ENCODE measurements at regions not wholly inside any gene's neighbourhood (a gene's known extent, or its start where the extent isn't known, plus 50 kb on each side); places are given as distances from the start of the nearest gene placed in this dataset.
"Not testable (repeated sequence)": the region's sequence is repeated elsewhere in the genome, so short reads cannot be mapped to it uniquely, and the experiment has no call there.

DNA sequence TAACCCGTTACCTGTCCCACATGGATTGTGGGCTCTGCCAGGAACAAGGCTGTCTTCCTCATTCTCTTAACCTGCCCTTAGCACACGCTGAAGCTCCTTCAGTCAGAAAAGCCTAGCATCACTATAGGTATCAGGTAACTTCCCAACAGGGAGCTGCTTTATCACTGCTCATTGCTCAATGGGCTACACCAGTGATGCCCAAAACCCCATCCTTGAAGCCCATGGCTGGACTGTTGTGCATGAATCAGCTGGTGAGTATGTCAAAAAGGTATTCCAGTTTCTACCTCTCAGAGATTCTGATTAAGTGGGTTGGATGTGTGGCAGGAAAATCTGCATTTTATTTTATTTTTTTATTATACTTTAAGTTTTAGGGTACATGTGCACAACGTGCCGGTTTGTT is 362.2 kb downstream of the LRATD1 start:
- DNase-seq: no peak

DNA sequence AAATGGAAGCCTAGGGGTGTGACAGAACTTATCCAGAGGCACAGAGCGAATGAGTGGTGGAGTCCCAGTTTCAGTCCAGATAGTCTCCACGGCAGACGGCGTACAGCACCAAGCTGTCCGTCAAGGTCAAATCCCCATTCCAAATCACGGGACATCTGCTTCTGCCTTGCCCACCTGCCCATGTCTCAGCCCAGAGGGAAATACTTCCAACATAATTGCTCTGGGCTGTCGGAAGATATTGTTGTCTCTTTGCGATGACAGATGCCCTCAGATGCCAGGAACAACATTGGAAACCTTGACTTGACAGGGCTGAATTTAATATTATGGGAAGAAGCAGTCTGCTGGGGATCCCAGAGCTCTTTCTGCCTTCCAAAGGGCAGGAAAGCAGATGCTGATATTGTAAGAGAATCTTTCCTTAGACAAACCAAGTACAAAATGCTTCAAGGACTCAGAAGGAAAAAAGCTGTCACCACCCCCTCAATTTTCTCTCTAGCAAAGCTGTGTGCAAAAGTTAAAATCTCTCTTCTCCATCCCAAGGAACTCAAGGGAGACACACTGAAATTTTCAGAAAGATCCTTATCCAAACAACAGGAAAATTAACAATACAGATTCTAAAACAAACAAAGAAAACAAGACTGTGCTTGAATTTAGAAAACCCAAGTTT is 364.0 kb downstream of the LRATD1 start:
- DNase-seq: no peak

GRCh38 chr2:14998546-14998945 is 366.0 kb downstream of the LRATD1 start:
- DNase-seq: no peak

- no peak for DNase-seq
These were observed 366.7 kb downstream of the LRATD1 start for GRCh38 chr2:14999114-14999661.

DNA sequence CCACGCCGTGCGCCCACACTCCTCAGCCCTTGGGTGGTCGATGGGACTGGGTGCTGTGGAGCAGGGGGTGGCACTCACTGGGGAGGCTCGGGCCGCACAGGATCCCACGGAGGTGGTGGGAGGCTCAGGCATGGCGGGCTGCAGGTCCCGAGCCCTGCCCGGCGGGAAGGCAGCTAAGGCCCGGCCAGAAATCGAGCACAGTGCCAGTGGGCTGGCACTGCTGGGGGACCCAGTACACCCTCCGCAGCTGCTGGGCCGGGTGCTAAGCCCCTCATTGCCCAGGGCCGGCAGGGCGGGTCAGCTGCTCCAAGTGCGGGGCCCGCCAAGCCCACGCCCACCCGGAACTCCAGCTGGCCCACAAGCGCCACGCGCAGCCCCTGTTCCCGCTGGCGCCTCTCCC is 370.0 kb downstream of the LRATD1 start:
- DNase-seq: not testable (repeated sequence)

GRCh38 chr2:15006667-15007066 is 374.1 kb downstream of the LRATD1 start:
- DNase-seq: no peak

- DNase-seq: no peak
These were observed 377.2 kb downstream of the LRATD1 start for GRCh38 chr2:15009681-15010080.

DNA sequence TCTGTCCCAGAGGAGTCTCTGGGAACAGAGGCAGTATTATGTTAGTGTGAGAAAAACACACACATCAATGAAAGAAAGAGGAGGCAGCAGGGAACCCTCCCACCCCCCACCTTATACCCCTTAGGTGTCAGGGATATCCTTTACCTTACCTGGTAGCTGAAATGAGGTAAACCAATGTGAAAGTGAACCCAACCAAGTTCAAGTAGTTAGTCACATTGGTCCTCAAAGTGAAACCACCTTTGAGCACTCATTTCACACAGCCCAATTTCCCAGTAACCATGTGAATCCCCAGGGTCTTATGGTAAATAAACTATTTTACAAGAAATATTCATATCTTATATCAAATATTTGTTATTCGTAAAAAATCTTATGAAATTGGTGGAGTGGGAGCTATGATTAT is 377.8 kb downstream of the LRATD1 start:
- no peak for DNase-seq

GRCh38 chr2:15018814-15019213 is 386.3 kb downstream of the LRATD1 start:
- no peak for DNase-seq

DNA sequence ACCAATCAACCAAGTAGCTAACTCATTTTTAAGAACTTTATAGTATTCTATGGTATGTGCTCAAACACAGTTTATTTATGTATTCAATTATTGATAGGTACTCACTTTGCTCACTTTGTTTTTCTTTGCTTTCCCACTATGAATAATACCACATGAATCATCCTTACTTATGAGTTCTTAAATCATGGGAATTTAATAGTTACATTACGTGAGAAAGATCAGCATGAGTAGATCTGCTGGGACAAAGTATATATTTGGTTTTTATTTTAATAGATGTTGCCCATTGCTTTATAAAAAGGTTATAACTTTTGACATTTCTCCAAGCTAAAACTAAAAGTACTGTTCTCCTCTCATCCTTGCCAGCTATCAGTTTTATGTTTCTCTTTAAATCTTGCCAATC is 390.7 kb downstream of the LRATD1 start:
- no peak for DNase-seq

DNA sequence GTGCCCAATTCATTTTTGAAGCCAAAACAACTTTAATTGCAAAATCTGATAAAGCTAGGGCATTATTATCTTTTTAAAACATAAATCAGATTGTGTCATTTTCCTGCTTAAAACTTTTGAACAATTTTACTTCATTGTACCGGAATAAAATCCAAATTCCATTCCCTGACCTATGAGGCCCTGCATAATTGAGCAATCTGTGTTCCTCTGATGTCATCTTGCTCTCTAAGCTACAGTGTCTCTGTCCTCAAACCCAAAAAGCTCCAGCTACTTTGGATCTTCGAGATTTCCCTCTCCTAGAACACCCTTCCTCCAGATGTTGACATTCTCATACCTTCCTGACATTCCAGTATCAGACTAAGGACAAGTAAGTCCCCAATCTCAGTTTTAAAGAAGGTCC is 395.9 kb downstream of the LRATD1 start:
- DNase-seq: no peak

DNA sequence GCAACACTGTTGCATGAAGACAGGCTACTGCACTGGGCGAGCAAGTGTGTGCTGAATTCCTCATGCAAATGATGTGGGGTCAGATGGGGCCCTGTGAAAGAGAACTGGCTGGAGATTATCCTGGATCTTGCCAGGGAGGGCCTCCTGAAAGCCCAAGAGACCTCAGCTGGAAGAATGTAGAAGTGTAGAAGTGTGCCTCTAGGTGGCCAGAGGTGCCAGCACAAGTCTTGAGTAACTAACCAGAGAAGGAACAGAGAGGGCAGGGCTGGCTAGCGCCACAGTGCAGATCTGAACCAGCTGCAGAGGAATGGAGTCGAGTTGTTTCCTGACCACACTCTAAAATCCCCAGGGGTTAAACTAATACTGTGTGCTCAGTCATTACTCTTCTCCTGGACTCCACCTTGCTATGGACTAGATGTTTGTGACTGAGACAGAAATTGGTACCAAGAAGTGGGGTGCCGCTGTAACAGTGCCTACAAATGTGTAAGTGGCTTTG is 399.3 kb downstream of the LRATD1 start:
- DNase-seq: no peak

DNA sequence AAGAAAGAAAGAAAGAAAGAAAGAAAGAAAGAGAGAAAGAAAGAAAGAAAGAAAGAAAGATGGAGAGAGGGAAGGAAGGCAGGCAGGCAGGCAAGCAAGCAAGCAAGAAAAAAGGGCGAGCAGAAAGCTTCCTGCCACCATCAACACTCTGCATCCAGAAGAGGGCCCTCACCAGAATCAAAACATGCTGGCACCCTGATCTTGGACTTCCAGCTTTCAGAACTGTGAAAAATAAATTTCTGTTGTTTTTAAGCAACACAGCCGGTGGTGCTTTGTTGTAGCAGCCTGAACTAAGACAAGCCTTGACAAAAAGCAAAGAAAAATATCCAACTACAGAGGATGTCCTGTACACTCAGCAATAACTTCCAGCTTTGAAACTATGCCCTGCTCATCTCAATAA is 401.7 kb downstream of the LRATD1 start:
- no peak for DNase-seq

GRCh38 chr2:15034860-15035259 is 402.3 kb downstream of the LRATD1 start:
- DNase-seq: no peak

GRCh38 chr2:15038366-15039364 is 406.1 kb downstream of the LRATD1 start:
- no peak for DNase-seq

DNA sequence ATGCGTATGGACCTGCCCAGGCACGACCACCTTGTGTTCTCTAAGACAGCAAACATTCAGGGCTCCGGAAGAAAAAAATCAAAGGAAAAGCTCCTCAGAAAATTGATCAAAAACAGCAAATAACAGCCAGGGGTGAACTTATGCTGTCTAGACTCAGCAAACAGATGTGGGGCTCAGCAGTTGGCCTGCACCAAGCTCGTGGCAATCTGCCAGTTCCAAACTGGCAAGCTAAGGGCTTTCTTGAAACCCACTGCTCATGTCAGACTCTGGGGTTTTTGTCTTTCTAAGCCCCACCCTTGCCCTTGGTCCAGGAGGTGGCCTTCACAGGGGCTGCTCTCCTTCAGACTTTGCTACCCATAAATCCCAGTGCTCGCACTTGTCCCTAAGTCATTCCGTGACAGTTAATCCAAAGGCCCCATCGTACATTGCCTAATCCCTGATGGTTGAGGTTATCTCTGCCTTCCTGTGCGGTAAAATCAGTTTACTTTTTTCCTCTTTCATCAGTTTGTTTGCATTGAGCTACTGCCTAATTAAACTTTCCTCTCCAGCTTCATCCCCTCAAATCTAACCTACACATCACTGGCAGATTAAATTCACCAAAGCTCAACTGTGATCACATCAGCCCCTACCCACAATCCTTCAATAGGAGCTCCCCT is 408.0 kb downstream of the LRATD1 start:
- DNase-seq: no peak

DNA sequence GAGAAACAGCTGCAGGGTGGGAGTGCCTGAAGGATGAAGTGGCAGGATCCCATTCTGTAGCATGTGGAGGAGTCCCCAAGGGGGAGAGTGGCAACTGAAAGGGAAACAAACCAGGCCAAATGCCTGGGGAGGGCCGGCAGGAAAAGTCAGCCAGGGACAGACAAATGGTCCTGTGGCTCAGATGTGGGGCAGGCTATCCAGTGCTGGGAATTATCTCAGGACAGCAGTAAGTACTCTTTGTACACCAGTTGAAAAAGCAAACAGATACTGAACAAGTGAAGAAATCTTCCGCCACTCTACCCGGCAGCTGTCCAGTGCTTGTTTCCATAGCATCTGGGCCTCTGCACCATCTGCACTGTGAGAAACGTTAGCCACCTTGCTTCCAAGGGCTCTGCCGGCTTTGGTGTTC is 408.9 kb downstream of the LRATD1 start:
- DNase-seq: no peak

DNA sequence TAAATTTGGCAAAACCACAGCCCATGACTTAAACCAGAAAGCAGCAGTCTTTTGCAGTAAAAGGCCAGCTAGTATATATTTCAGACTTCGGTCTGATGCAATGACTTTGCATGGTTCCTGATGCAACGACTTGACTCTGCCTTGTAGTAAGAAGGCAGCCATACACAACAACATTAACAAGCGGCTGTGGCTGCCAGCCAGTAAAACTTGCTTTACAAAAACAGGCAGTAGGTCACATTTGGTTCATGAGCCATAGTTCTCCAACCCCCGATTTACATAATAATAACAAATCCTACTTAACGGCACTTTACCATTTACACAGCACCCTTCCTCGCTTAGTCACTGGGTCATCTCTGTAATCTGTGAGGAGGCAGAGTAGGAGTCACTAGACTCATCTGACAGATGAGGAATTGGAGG is 410.3 kb downstream of the LRATD1 start:
- no peak for DNase-seq

- no peak for DNase-seq
These were observed 411.0 kb downstream of the LRATD1 start for GRCh38 chr2:15043336-15044058.

DNA sequence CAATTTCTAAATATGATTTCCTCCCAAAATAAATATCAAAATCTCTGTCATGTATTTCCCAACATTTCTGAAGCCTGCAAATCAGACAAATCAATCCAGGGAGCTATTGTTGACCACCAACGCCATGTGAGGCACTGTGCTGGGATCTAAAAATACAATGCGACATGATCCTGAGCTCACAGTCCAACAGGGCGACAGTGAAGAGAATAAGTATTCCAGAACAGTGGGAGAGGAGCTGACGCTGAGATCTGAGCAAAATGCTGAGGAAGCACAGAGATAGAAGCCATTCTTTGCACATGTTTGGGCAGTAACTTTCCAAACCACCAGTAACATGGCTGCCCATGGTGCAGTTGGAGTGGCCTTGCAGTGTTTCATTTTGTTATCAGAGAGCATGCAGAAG is 412.5 kb downstream of the LRATD1 start:
- no peak for DNase-seq

GRCh38 chr2:15047184-15047583 is 414.7 kb downstream of the LRATD1 start:
- DNase-seq: no peak

GRCh38 chr2:15048000-15048399 is 415.5 kb downstream of the LRATD1 start:
- DNase-seq: no peak

All from NCI-H774 (cell line).